KMS-11 (cell line): ENCODE measurements at regions not wholly inside any gene's neighbourhood (a gene's known extent, or its start where the extent isn't known, plus 50 kb on each side); places are given as distances from the start of the nearest gene placed in this dataset.

Source experiments
- H2AFZ ChIP-seq: fragments of 200-600 bp; sonication (generic); 2 replicates; pipeline ENCODE4 v1.6.1; 2016; ENCODE audit warnings: antibody characterized with exemption, mixed run types, low read depth
- H3K27ac ChIP-seq: fragments of 200-600 bp; sonication (generic); 2 replicates; pipeline ENCODE4 v1.6.1; 2016; ENCODE audit warnings: mild to moderate bottlenecking, mixed run types
- H3K27me3 ChIP-seq: fragments of 200-600 bp; sonication (generic); 2 replicates; pipeline ENCODE4 v1.6.1; 2017; ENCODE audit warnings: mild to moderate bottlenecking, low read depth, mixed run types, moderate library complexity; ENCODE audit not compliant: insufficient read depth
- H3K36me3 ChIP-seq: fragments of 200-600 bp; sonication (generic); 2 replicates; pipeline ENCODE4 v1.6.1; 2017; ENCODE audit warnings: mild to moderate bottlenecking, mixed run types; ENCODE audit not compliant: insufficient read depth
- H3K4me1 ChIP-seq: fragments of 200-600 bp; sonication (generic); 2 replicates; pipeline ENCODE4 v1.6.1; 2016; ENCODE audit warnings: mild to moderate bottlenecking, low read depth, mixed run types; ENCODE audit not compliant: poor library complexity, severe bottlenecking
- H3K4me2 ChIP-seq: fragments of 200-600 bp; sonication (generic); 2 replicates; pipeline ENCODE4 v1.7.0; 2016; ENCODE audit warnings: mild to moderate bottlenecking, mixed run types
- H3K4me3 ChIP-seq: fragments of 200-600 bp; sonication (generic); IDR thresholded peaks from 2 replicates; pipeline ENCODE4 v1.6.1; 2017; ENCODE audit warnings: low read depth, low read length, mixed read lengths; ENCODE audit not compliant: insufficient read depth
- H3K79me2 ChIP-seq: fragments of 200-600 bp; sonication (generic); 2 replicates; pipeline ENCODE4 v1.6.1; 2016; ENCODE audit warnings: low read depth, mixed run types; ENCODE audit not compliant: insufficient read depth
- H3K9ac ChIP-seq: fragments of 200-600 bp; sonication (generic); 2 replicates; pipeline ENCODE4 v1.6.1; 2016; ENCODE audit warnings: mild to moderate bottlenecking, mixed run types
- H4K20me1 ChIP-seq: fragments of 200-600 bp; sonication (generic); 2 replicates; pipeline ENCODE4 v1.6.1; 2016; ENCODE audit warnings: mild to moderate bottlenecking, mixed run types; ENCODE audit not compliant: insufficient read depth
- TF ChIP-seq, protein P1 (sequence below): fragments of 200-600 bp; sonication (generic); conservative IDR thresholded peaks from 2 replicates; pipeline ENCODE4 v1.6.1; 2017; ENCODE audit warnings: low read depth, mild to moderate bottlenecking, antibody characterized with exemption, low read length, moderate library complexity, mixed read lengths

DNA sequence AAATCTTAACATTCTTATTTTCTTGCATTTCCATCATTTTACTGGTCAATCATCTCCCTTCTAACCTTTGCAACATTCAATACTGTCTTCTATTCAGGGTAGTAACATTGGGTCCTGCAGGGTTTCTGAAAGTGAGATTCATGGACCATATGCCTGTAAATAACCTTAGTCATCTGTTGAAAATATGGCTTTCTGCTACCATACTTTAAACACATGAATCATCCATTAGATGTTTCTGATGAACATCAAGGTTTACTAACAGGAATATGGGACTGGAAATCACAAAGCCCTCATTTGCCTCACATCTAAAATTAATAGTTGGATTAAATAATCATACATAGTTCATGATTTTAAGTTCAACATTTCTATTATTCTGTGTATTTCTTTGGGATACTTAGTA, 475.9 kb upstream of the MARCKS start:
- Histone ChIP-seq H3K27ac (no peak overlapping the region), H4K20me1 (no peaks in the 10 kb centered on the region), H3K4me1 (no peaks in the 10 kb centered on the region), H3K9ac (no peak overlapping the region), H3K4me2 (no peak overlapping the region), H3K4me3 (no peak overlapping the region), H3K36me3 (no peaks in the 10 kb centered on the region), H2AFZ (no peak overlapping the region), H3K27me3 (no peaks in the 10 kb centered on the region), H3K79me2 (no peaks in the 10 kb centered on the region)
- TF ChIP-seq, protein P1, sequence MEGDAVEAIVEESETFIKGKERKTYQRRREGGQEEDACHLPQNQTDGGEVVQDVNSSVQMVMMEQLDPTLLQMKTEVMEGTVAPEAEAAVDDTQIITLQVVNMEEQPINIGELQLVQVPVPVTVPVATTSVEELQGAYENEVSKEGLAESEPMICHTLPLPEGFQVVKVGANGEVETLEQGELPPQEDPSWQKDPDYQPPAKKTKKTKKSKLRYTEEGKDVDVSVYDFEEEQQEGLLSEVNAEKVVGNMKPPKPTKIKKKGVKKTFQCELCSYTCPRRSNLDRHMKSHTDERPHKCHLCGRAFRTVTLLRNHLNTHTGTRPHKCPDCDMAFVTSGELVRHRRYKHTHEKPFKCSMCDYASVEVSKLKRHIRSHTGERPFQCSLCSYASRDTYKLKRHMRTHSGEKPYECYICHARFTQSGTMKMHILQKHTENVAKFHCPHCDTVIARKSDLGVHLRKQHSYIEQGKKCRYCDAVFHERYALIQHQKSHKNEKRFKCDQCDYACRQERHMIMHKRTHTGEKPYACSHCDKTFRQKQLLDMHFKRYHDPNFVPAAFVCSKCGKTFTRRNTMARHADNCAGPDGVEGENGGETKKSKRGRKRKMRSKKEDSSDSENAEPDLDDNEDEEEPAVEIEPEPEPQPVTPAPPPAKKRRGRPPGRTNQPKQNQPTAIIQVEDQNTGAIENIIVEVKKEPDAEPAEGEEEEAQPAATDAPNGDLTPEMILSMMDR: no peak

DNA sequence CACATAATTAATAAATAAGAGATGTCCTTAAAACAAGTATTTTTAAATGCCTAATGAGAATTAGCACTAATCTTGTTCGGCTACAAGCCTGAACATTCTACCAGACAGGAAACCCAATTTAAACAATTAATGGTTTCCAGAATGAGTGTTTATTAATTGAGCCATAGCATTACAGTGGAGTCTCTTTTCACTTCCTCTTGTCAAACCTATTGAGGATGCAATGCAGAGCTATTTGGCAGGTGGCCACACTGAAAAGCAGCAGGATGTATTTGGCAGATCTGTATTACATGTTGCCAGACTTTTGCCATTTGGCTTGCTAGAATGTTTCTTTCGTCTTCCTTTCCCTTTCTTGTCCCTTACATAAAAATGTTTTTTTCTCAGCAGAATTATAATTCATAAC, 475.2 kb upstream of the MARCKS start:
- H3K9ac ChIP-seq: no peak overlapping the region
- H2AFZ ChIP-seq: no peak overlapping the region
- no peaks in the 10 kb centered on the region for H3K4me1 ChIP-seq
- H3K4me3 ChIP-seq: no peak overlapping the region
- TF ChIP-seq, protein P1: no peak
- no peaks in the 10 kb centered on the region for H3K36me3 ChIP-seq
- H4K20me1 ChIP-seq: no peaks in the 10 kb centered on the region
- H3K27ac ChIP-seq: no peak overlapping the region
- H3K27me3 ChIP-seq: no peaks in the 10 kb centered on the region
- H3K4me2 ChIP-seq: no peak overlapping the region
- no peaks in the 10 kb centered on the region for H3K79me2 ChIP-seq

DNA sequence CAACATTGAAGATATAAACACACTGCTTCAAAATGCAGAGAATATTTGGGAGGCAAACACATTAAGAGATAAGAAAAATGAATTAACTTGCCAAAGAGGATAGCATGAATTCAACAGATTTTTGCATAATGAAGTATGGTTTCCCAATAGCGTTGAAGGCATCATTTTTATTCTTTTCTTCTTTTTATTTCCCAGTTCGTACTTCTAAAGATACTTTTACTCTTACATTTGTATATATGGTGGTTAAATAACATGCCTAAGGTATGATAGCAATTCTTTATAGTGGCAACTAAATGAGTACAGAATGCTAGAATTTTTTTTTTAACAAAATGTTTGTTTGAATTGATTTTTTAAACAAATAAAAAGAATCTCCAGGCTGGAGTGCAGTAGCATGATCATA, 473.4 kb upstream of the MARCKS start:
- Histone ChIP-seq H3K4me2 (no peak overlapping the region), H4K20me1 (no peaks in the 10 kb centered on the region)

DNA sequence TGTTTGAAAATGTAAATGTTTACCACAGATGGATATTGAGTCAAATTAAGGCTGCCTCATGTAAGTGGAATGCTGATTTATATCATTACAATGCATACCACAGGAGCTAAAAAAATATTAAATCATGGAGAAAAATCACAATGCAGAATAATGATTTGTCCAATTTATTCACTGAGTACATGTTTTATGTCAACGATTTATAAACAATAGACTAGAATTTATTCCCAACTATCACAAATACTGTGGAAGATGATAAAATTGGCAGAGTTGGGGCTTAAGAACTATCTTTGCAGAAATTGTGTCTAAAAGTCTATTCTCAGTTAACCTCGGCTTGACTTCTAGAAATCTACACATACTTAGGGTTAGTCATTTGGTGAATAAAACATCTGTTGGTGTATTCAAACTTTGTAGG, 472.1 kb upstream of the MARCKS start:
- no peak overlapping the region for H2AFZ ChIP-seq
- H3K36me3 ChIP-seq: no peaks in the 10 kb centered on the region
- no peak overlapping the region for H3K4me3 ChIP-seq
- no peak overlapping the region for H3K27ac ChIP-seq
- TF ChIP-seq, protein P1: no peak
- no peak overlapping the region for H3K4me2 ChIP-seq
- no peak overlapping the region for H3K9ac ChIP-seq
- no peaks in the 10 kb centered on the region for H3K4me1 ChIP-seq
- H3K79me2 ChIP-seq: no peaks in the 10 kb centered on the region
- H3K27me3 ChIP-seq: no peaks in the 10 kb centered on the region
- H4K20me1 ChIP-seq: no peaks in the 10 kb centered on the region

More for the DNA sequence above, 473.4 kb upstream of the MARCKS start:
- H3K79me2 ChIP-seq: no peaks in the 10 kb centered on the region
- no peak overlapping the region for H3K9ac ChIP-seq
- H3K36me3 ChIP-seq: no peaks in the 10 kb centered on the region
- no peak overlapping the region for H3K27ac ChIP-seq
- no peak overlapping the region for H2AFZ ChIP-seq
- TF ChIP-seq, protein P1: no peak
- H3K4me1 ChIP-seq: no peaks in the 10 kb centered on the region
- no peaks in the 10 kb centered on the region for H3K27me3 ChIP-seq
- no peak overlapping the region for H3K4me3 ChIP-seq

DNA sequence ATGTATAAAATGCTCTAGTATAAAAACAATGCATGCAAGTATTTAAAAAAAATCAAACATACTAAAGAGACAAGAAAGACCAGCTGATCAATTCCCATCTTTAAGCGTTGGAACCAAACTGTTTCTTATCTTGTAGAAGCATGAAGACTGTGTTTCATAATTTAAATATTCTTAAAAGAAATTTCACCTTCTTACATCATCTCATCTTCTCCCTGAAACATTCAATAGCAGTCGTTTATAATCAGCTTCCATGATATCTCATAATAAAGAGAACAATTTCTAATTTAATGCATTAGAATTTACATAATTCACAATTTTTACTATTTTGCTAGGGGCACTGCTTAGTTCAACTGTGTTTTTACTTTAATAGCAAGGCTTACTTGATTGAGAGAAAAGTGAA, 468.1 kb upstream of the MARCKS start:
- no peak overlapping the region for H3K27ac ChIP-seq
- no peak overlapping the region for H2AFZ ChIP-seq
- H3K36me3 ChIP-seq: no peaks in the 10 kb centered on the region
- H3K9ac ChIP-seq: no peak overlapping the region
- no peak overlapping the region for H3K4me2 ChIP-seq
- no peaks in the 10 kb centered on the region for H3K79me2 ChIP-seq
- no peaks in the 10 kb centered on the region for H3K27me3 ChIP-seq
- H3K4me1 ChIP-seq: no peaks in the 10 kb centered on the region
- H3K4me3 ChIP-seq: no peak overlapping the region
- no peaks in the 10 kb centered on the region for H4K20me1 ChIP-seq
- TF ChIP-seq, protein P1: no peak
